OCI-LY1 (cell line): ENCODE measurements at regions not wholly inside any gene's neighbourhood (a gene's known extent, or its start where the extent isn't known, plus 50 kb on each side); places are given as distances from the start of the nearest gene placed in this dataset.

ENCODE experiments used
- H2AFZ ChIP-seq: fragments of 200-600 bp; sonication (generic), shearing (Covaris generic); 2 replicates; pipeline ENCODE4 v1.6.0; 2014; ENCODE audit warnings: antibody characterized with exemption, mild to moderate bottlenecking, low read length
- H3F3A ChIP-seq: fragments of 200-600 bp; sonication (generic), shearing (Covaris generic); 2 replicates; pipeline ENCODE4 v1.6.0; 2014; ENCODE audit warnings: mild to moderate bottlenecking, antibody characterized with exemption, low read length, moderate library complexity; ENCODE audit not compliant: insufficient read depth
- H3K27ac ChIP-seq: fragments of 200-600 bp; sonication (generic); 2 replicates; pipeline ENCODE4 v1.5.1; 2014; ENCODE audit warnings: low read length, mixed run types, mild to moderate bottlenecking, low read depth; ENCODE audit not compliant: poor library complexity, severe bottlenecking
- H3K27me3 ChIP-seq: fragments of 200-600 bp; sonication (generic); 2 replicates; pipeline ENCODE4 v1.6.0; 2014; ENCODE audit warnings: antibody characterized with exemption, mild to moderate bottlenecking, low read length, moderate library complexity; ENCODE audit not compliant: insufficient read depth
- H3K36me3 ChIP-seq: fragments of 200-600 bp; sonication (generic); 2 replicates; pipeline ENCODE4 v1.6.1; 2014; ENCODE audit warnings: mild to moderate bottlenecking, antibody characterized with exemption, low read length, moderate library complexity, mixed read lengths; ENCODE audit not compliant: insufficient read depth
- H3K4me1 ChIP-seq: fragments of 200-600 bp; sonication (generic); 2 replicates; pipeline ENCODE4 v1.5.1; 2014; ENCODE audit warnings: mild to moderate bottlenecking, low read length, moderate library complexity; ENCODE audit not compliant: insufficient read depth, severe bottlenecking
- H3K4me2 ChIP-seq: fragments of 200-600 bp; sonication (generic), shearing (Covaris generic); 2 replicates; pipeline ENCODE4 v1.6.1; 2014; ENCODE audit warnings: low read length
- H3K4me3 ChIP-seq: fragments of 200-600 bp; sonication (generic); 2 replicates; pipeline ENCODE4 v1.5.1; 2014; ENCODE audit warnings: low read length, low read depth, mild to moderate bottlenecking, mixed read lengths; ENCODE audit not compliant: poor library complexity, severe bottlenecking
- H3K79me2 ChIP-seq: fragments of 200-600 bp; shearing (Covaris generic); 2 replicates; pipeline ENCODE4 v1.6.1; 2016; ENCODE audit warnings: mixed run types, low read length, mixed read lengths; ENCODE audit not compliant: insufficient read depth
- H3K9ac ChIP-seq: fragments of 200-600 bp; sonication (generic), shearing (Covaris generic); 2 replicates; pipeline ENCODE4 v1.6.1; 2014; ENCODE audit warnings: mild to moderate bottlenecking, low read length, mixed read lengths
- H3K9me2 ChIP-seq: fragments of 200-600 bp; sonication (generic), shearing (Covaris generic); 2 replicates; pipeline ENCODE4 v1.6.1; 2014; ENCODE audit warnings: low read depth, mild to moderate bottlenecking, low read length, mixed read lengths
- H3K9me3 ChIP-seq: fragments of 200-600 bp; shearing (Covaris generic); 2 replicates; pipeline ENCODE4 v1.6.1; 2014; ENCODE audit warnings: low read length, mixed read lengths
- H4K20me1 ChIP-seq: fragments of 200-600 bp; sonication (generic), shearing (Covaris generic); 2 replicates; pipeline ENCODE4 v1.6.0; 2016; ENCODE audit warnings: mild to moderate bottlenecking, low read length; ENCODE audit not compliant: insufficient read depth
- EZH2 ChIP-seq: fragments of 200-600 bp; sonication (generic), shearing (Covaris generic); IDR thresholded peaks from 2 replicates; pipeline ENCODE4 v1.8.0; 2017; ENCODE audit warnings: borderline replicate concordance, mixed run types, mild to moderate bottlenecking, antibody characterized with exemption, low read length, moderate library complexity, mixed read lengths
- TF ChIP-seq, protein P1 (sequence below): fragments of 200-600 bp; sonication (generic), shearing (Covaris generic); IDR thresholded peaks from 2 replicates; pipeline ENCODE4 v1.5.1; 2017; ENCODE audit warnings: mild to moderate bottlenecking, antibody characterized with exemption, low read length, moderate library complexity, mixed read lengths

DNA sequence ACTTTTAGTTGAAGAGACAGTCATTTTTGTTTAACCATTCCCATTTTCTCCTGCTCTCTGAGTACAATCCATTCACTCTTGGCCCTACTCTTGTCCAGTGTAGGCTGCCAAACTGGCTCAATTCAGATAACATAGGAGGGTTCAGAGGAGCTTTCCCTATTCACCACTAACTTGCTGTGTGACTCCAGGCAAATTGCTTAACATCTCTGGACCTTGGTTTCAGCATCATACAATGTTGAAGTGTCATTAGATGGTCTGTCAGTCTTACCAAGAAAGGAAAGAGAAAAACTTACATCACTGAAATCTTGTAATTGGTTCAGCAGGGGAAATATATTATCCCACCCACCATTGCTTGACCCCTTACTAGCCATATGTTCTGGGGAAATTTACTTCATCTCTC, 171.4 kb upstream of the MCHR2 start:
- Histone ChIP-seq H3K9me3 (no peaks in the 10 kb centered on the region), H3F3A (no peaks in the 10 kb centered on the region), H2AFZ (no peak overlapping the region), H3K27me3 (no peaks in the 10 kb centered on the region), H3K36me3 (no peaks in the 10 kb centered on the region), H3K4me3 (no peak overlapping the region), H3K4me1 (no peaks in the 10 kb centered on the region), H4K20me1 (no peaks in the 10 kb centered on the region), H3K9ac (no peak overlapping the region), H3K79me2 (no peaks in the 10 kb centered on the region), H3K4me2 (no peak overlapping the region), H3K27ac (no peak overlapping the region), H3K9me2 (no peaks in the 10 kb centered on the region)
- TF ChIP-seq, protein P1, sequence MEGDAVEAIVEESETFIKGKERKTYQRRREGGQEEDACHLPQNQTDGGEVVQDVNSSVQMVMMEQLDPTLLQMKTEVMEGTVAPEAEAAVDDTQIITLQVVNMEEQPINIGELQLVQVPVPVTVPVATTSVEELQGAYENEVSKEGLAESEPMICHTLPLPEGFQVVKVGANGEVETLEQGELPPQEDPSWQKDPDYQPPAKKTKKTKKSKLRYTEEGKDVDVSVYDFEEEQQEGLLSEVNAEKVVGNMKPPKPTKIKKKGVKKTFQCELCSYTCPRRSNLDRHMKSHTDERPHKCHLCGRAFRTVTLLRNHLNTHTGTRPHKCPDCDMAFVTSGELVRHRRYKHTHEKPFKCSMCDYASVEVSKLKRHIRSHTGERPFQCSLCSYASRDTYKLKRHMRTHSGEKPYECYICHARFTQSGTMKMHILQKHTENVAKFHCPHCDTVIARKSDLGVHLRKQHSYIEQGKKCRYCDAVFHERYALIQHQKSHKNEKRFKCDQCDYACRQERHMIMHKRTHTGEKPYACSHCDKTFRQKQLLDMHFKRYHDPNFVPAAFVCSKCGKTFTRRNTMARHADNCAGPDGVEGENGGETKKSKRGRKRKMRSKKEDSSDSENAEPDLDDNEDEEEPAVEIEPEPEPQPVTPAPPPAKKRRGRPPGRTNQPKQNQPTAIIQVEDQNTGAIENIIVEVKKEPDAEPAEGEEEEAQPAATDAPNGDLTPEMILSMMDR = no peak
- no peak for TF ChIP-seq EZH2

DNA sequence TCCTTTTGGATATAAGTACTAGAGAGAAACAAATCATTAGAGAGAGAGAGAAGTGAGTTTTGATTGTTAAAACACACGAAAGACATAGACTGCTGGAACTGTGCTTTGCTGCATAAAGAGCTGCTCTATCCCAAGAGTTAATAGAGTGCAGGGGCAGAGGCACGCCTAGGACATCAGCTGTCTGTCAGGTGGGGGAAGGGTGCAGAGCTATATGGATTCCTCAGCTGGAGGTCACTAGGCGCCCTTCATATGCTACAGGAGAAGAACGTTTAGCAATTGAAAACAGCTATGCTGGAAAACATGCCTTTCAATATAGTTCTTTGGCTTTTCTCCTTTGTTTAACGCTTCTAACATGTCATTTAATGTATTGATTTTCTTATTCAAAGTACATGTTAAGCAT, 169.0 kb upstream of the MCHR2 start:
- Histone ChIP-seq H3K9me2 (no peaks in the 10 kb centered on the region), H3K36me3 (no peaks in the 10 kb centered on the region), H4K20me1 (no peaks in the 10 kb centered on the region), H3K4me3 (no peak overlapping the region), H3K4me2 (no peak overlapping the region), H3K79me2 (no peaks in the 10 kb centered on the region), H3K27me3 (no peaks in the 10 kb centered on the region), H3F3A (no peaks in the 10 kb centered on the region), H3K4me1 (no peaks in the 10 kb centered on the region), H3K9ac (no peak overlapping the region), H2AFZ (no peak overlapping the region), H3K9me3 (no peaks in the 10 kb centered on the region), H3K27ac (no peak overlapping the region)
- TF ChIP-seq, protein P1 = no peak
- TF ChIP-seq EZH2 = no peak

DNA sequence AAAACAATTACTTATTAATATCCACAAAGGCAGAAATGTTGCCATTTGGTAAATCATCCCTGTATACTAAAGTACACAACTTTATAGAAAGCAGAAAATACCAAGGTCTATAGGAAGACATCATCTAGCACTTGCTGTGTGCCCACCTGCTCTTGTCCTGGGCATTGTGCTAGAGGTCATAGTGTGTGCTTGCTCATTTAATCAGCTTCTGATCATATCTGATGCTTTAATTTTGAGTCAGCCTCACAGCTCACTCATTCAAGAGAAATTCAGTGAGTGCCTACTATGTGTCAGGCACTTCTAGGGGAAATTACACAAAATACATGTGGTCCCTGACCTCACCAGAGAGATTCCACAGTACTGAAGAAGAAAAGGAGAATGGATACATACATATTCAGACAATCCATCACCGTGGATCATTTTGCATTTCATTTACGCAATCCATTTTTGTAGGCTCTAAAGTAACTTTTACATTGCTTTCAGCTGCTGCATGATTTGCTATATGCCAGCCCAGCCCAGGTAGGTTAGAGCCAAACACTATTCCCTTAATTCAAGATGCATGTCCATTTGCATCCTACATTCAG, 167.9 kb upstream of the MCHR2 start:
- no peaks in the 10 kb centered on the region for H3K36me3 ChIP-seq
- no peak overlapping the region for H3K4me3 ChIP-seq
- H3K79me2 ChIP-seq = no peaks in the 10 kb centered on the region
- no peaks in the 10 kb centered on the region for H3K27me3 ChIP-seq
- no peak overlapping the region for H2AFZ ChIP-seq
- no peak for TF ChIP-seq EZH2
- no peak overlapping the region for H3K27ac ChIP-seq
- no peaks in the 10 kb centered on the region for H3K9me3 ChIP-seq
- H3F3A ChIP-seq = no peaks in the 10 kb centered on the region
- no peaks in the 10 kb centered on the region for H3K4me1 ChIP-seq
- H4K20me1 ChIP-seq = no peaks in the 10 kb centered on the region
- no peak overlapping the region for H3K9ac ChIP-seq
- no peak overlapping the region for H3K4me2 ChIP-seq
- H3K9me2 ChIP-seq = no peaks in the 10 kb centered on the region

DNA sequence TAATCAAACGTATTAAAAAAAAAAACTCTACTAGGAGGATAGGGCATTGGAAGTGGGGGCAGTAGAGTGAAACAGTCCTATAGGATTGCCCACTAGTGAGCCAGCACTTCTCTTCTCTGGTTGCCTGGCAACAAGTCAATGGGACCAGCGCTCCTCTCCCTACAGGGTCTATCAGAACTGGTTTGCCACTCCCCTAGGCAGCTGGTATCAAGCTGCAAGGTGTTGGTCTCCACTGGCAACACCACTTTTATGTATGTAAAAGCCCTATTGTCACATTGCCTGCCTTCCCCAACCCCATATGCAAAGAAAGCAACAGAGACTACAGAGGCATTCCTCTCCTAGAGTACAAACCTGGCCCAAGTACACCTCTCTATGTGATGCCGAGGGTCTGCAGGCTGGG, 166.9 kb upstream of the MCHR2 start:
- Histone ChIP-seq H3K79me2 (no peaks in the 10 kb centered on the region), H2AFZ (no peak overlapping the region), H3K27me3 (no peaks in the 10 kb centered on the region), H3K9ac (no peak overlapping the region), H3K27ac (no peak overlapping the region), H3K36me3 (no peaks in the 10 kb centered on the region), H3K4me3 (no peak overlapping the region), H3K9me2 (no peaks in the 10 kb centered on the region), H3F3A (no peaks in the 10 kb centered on the region), H3K9me3 (no peaks in the 10 kb centered on the region), H3K4me1 (no peaks in the 10 kb centered on the region), H4K20me1 (no peaks in the 10 kb centered on the region), H3K4me2 (no peak overlapping the region)
- TF ChIP-seq, protein P1 = no peak
- TF ChIP-seq EZH2 = no peak
